A549 (cell line): ENCODE measurements at regions not wholly inside any gene's neighbourhood (a gene's known extent, or its start where the extent isn't known, plus 50 kb on each side); places are given as distances from the start of the nearest gene placed in this dataset.

Source experiments
- ATAC-seq, 2 experiments: fragments of 200-7000 bp in 1 of 2; fragments of >200 bp in 1 of 2; cut with Nextera tagmentation in 1 of 2; cut with Tn5 transposase in 1 of 2; 3 replicates each; pipeline versions ENCODE4 v1.8.0 to v1.9.1; 2018 to 2020; ENCODE audit warnings: mild to moderate bottlenecking in 1 of 2, moderate library complexity in 1 of 2
- CTCF ChIA-PET: fragments of 300-600 bp; sonication (Branson Sonifier 250); formaldehyde crosslinking; extraction: SDS; loops from one replicate; lab custom pipeline; 2021; ENCODE audit warnings: antibody characterized with exemption, inconsistent platforms; lab: Yijun Ruan, JAX
- POLR2A ChIA-PET: fragments of 350-600 bp; formaldehyde crosslinking; extraction: SDS; loops from one replicate; lab custom pipeline; 2021; ENCODE audit warnings: antibody characterized with exemption, inconsistent platforms; lab: Yijun Ruan, JAX
- DNase-seq, 2 experiments: peaks; one replicate each; pipeline versions ENCODE4 v3.0.0 to v3.0.0-alpha.2; 2011 to 2016; ENCODE audit warnings: low read depth in 1 of 2, low spot score in 1 of 2
- FAIRE-seq: peaks from 2 replicates; lab custom pipeline; 2011; peaks lifted over from hg19 to GRCh38; lab: Jason Lieb, UNC
- H3K27ac ChIP-seq, 2 experiments: fragments of >200 bp; sonication (Bioruptor Twin); formaldehyde crosslinking; 3 replicates each; pipeline ENCODE4 v1.5.1; 2016 to 2017
- H3K4me1 ChIP-seq: fragments of >200 bp; sonication (Bioruptor Twin); formaldehyde crosslinking; 3 replicates; pipeline ENCODE4 v1.6.1; 2016
- H3K4me2 ChIP-seq: fragments of >200 bp; sonication (Bioruptor Twin); formaldehyde crosslinking; 3 replicates; pipeline ENCODE4 v1.6.1; 2016
- H3K4me3 ChIP-seq: fragments of >200 bp; sonication (Bioruptor Twin); formaldehyde crosslinking; 3 replicates; pipeline ENCODE4 v1.5.1; 2016
- H3K9me3 ChIP-seq: fragments of >200 bp; sonication (Bioruptor Twin); formaldehyde crosslinking; 3 replicates; pipeline ENCODE4 v1.6.1; 2016
- BHLHE40 ChIP-seq: IDR thresholded peaks from 2 replicates; pipeline ENCODE4 v1.6.1; 2012; ENCODE audit warnings: low read depth, low read length, inconsistent platforms
- CBX2 ChIP-seq: fragments of 200-600 bp; sonication (generic); IDR thresholded peaks from 2 replicates; pipeline ENCODE4 v1.6.1; 2016; ENCODE audit warnings: low read depth, mild to moderate bottlenecking, borderline replicate concordance
- EHF ChIP-seq: fragments of 250-450 bp; sonication (Bioruptor Pico); IDR thresholded peaks from 2 replicates; pipeline ENCODE4 v1.5.0; 2020; ENCODE audit warnings: mild to moderate bottlenecking
- EP300 ChIP-seq, 2 experiments: fragments of >200 bp; sonication (Bioruptor Twin); formaldehyde crosslinking; IDR thresholded peaks; 2 replicates in 1 of 2; 3 replicates in 1 of 2; pipeline ENCODE4 v1.6.1; 2016 to 2017
- GATA3 ChIP-seq: IDR thresholded peaks from 2 replicates; pipeline ENCODE4 v1.6.1; 2012; ENCODE audit warnings: borderline replicate concordance
- HMGXB4 ChIP-seq: fragments of 250-450 bp; sonication (Bioruptor Pico); IDR thresholded peaks from 2 replicates; pipeline ENCODE4 v1.5.0; 2021; ENCODE audit warnings: mild to moderate bottlenecking, moderate library complexity, borderline replicate concordance
- HOXA7 ChIP-seq: fragments of 250-450 bp; sonication (Bioruptor Pico); IDR thresholded peaks from 2 replicates; pipeline ENCODE4 v1.5.0; 2020; ENCODE audit warnings: mild to moderate bottlenecking, moderate library complexity
- JUN ChIP-seq, 2 experiments: fragments of >200 bp; sonication (Bioruptor Twin); formaldehyde crosslinking; IDR thresholded peaks; 2 replicates in 1 of 2; 3 replicates in 1 of 2; pipeline ENCODE4 v1.6.1; 2016 to 2017
- KDM5A ChIP-seq: fragments of 200-600 bp; sonication (generic); IDR thresholded peaks from 2 replicates; pipeline ENCODE4 v1.6.1; 2016; ENCODE audit warnings: antibody characterized with exemption, mild to moderate bottlenecking
- POLR2A ChIP-seq: IDR thresholded peaks from 2 replicates; pipeline ENCODE4 v1.6.1; 2012; ENCODE audit warnings: mild to moderate bottlenecking, low read length
- RNF2 ChIP-seq: fragments of 200-600 bp; sonication (generic); IDR thresholded peaks from 2 replicates; pipeline ENCODE4 v1.6.1; 2016; ENCODE audit warnings: low read depth, mild to moderate bottlenecking, antibody characterized with exemption, moderate library complexity, borderline replicate concordance
- SREBF2 ChIP-seq: fragments of 450-650 bp; IDR thresholded peaks from 2 replicates; pipeline ENCODE4 v1.6.1; 2014; ENCODE audit warnings: mild to moderate bottlenecking, moderate library complexity
- TFCP2L1 ChIP-seq: fragments of 250-450 bp; sonication (Bioruptor Pico); IDR thresholded peaks from 2 replicates; pipeline ENCODE4 v1.5.0; 2021; ENCODE audit warnings: mild to moderate bottlenecking
- ZC3H11A ChIP-seq: fragments of 450-650 bp; IDR thresholded peaks from 2 replicates; pipeline ENCODE4 v1.6.1; 2014; ENCODE audit warnings: antibody characterized with exemption, mild to moderate bottlenecking
- ZFP36 ChIP-seq: fragments of 450-650 bp; IDR thresholded peaks from 2 replicates; pipeline ENCODE4 v1.6.1; 2014; ENCODE audit warnings: borderline replicate concordance; ENCODE audit not compliant: partially characterized antibody
- WGBS: methylation state at CpG from one replicate; pipeline ENCODE4 v1.1.6; 2017; ENCODE audit errors: missing lambda C conversion rate; 5-methylcytosine and 5-hydroxymethylcytosine counted together
- TF ChIP-seq, protein P1 (sequence below): fragments of 250-450 bp; sonication (Bioruptor Pico); IDR thresholded peaks from 2 replicates; pipeline ENCODE4 v1.5.0; 2020; ENCODE audit warnings: low read depth, mild to moderate bottlenecking, moderate library complexity
- TF ChIP-seq, protein P2 (sequence below): fragments of 200-600 bp; sonication (generic); IDR thresholded peaks from 2 replicates; pipeline ENCODE4 v1.6.1; 2016; ENCODE audit warnings: antibody characterized with exemption, mild to moderate bottlenecking, moderate library complexity
- TF ChIP-seq, protein P3 (sequence below): IDR thresholded peaks from 2 replicates; pipeline ENCODE4 v1.6.1; 2012
- TF ChIP-seq, protein P4 (sequence below): fragments of 150-350 bp; IDR thresholded peaks from 2 replicates; pipeline ENCODE4 v1.6.1; 2014; ENCODE audit warnings: low read depth, mild to moderate bottlenecking, low read length

DNA sequence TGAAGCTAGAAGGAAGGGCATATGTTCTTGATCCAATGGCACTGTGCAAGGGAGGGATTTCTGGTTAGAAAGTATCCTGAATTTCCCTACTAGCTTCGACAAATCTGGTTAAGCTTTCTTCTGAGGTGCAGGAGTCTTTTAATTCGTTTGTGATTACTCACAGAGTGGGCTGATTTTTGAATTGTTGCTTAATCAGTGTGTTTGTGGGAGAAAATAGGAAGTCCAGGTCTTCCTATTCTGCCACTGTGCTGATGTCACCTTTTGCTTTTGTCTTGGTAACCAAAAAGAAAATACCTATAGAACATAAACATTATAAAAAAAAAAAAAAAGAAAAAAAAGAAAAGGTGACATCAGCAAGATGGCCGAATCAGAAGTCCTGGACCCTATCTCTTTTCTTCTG lies 1008.6 kb downstream of the TSN start:
- no peak for FAIRE-seq
- under 1% methylated on average over 3 of the region's 3 CpGs for WGBS

GRCh38 chr2:122780251-122780650 lies 1024.8 kb downstream of the TSN start:
- Histone ChIP-seq H3K9me3 (no peaks in the 10 kb centered on the region), H3K4me3 (no peak overlapping the region), H3K4me2 (no peak overlapping the region), H3K27ac (no peak overlapping the region), H3K4me1 (no peaks in the 10 kb centered on the region)
- TF ChIP-seq HOXA7 (CRISPR knock-in tag) = no peak
- TF ChIP-seq, protein P1, sequence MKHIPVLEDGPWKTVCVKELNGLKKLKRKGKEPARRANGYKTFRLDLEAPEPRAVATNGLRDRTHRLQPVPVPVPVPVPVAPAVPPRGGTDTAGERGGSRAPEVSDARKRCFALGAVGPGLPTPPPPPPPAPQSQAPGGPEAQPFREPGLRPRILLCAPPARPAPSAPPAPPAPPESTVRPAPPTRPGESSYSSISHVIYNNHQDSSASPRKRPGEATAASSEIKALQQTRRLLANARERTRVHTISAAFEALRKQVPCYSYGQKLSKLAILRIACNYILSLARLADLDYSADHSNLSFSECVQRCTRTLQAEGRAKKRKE = no peak
- TF ChIP-seq ZC3H11A = no peak
- ATAC-seq (no peak), DNase-seq (no peak), FAIRE-seq (no peak)
- ChIA-PET POLR2A (no interaction called here), CTCF (no interaction called here)
- WGBS = 48% methylated on average over 1 of the region's 1 CpG

More for the DNA sequence above, 1008.6 kb downstream of the TSN start:
- ATAC-seq (no peak), DNase-seq (no peak)
- Histone ChIP-seq H3K4me3 (no peak overlapping the region), H3K4me1 (no peaks in the 10 kb centered on the region), H3K4me2 (no peak overlapping the region), H3K9me3 (peaks cover 5% of the 10 kb centered on the region; the same call in 1 of the 3 replicates), H3K27ac (no peak overlapping the region)
- POLR2A ChIA-PET = no interaction called here
- TF ChIP-seq, protein P2, sequence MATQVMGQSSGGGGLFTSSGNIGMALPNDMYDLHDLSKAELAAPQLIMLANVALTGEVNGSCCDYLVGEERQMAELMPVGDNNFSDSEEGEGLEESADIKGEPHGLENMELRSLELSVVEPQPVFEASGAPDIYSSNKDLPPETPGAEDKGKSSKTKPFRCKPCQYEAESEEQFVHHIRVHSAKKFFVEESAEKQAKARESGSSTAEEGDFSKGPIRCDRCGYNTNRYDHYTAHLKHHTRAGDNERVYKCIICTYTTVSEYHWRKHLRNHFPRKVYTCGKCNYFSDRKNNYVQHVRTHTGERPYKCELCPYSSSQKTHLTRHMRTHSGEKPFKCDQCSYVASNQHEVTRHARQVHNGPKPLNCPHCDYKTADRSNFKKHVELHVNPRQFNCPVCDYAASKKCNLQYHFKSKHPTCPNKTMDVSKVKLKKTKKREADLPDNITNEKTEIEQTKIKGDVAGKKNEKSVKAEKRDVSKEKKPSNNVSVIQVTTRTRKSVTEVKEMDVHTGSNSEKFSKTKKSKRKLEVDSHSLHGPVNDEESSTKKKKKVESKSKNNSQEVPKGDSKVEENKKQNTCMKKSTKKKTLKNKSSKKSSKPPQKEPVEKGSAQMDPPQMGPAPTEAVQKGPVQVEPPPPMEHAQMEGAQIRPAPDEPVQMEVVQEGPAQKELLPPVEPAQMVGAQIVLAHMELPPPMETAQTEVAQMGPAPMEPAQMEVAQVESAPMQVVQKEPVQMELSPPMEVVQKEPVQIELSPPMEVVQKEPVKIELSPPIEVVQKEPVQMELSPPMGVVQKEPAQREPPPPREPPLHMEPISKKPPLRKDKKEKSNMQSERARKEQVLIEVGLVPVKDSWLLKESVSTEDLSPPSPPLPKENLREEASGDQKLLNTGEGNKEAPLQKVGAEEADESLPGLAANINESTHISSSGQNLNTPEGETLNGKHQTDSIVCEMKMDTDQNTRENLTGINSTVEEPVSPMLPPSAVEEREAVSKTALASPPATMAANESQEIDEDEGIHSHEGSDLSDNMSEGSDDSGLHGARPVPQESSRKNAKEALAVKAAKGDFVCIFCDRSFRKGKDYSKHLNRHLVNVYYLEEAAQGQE = no peak
- no peak for TF ChIP-seq EHF (CRISPR knock-in tag)
- no peak for TF ChIP-seq TFCP2L1 (CRISPR knock-in tag)
- no peak for TF ChIP-seq SREBF2
- TF ChIP-seq KDM5A = no peak
- no peak for TF ChIP-seq CBX2
- no peak for TF ChIP-seq GATA3
- TF ChIP-seq HMGXB4 (CRISPR knock-in tag) = no peak
- TF ChIP-seq, protein P3, sequence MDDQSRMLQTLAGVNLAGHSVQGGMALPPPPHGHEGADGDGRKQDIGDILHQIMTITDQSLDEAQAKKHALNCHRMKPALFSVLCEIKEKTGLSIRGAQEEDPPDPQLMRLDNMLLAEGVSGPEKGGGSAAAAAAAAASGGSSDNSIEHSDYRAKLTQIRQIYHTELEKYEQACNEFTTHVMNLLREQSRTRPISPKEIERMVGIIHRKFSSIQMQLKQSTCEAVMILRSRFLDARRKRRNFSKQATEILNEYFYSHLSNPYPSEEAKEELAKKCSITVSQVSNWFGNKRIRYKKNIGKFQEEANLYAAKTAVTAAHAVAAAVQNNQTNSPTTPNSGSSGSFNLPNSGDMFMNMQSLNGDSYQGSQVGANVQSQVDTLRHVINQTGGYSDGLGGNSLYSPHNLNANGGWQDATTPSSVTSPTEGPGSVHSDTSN = no peak
- no peak for TF ChIP-seq ZFP36
- TF ChIP-seq, protein P4, sequence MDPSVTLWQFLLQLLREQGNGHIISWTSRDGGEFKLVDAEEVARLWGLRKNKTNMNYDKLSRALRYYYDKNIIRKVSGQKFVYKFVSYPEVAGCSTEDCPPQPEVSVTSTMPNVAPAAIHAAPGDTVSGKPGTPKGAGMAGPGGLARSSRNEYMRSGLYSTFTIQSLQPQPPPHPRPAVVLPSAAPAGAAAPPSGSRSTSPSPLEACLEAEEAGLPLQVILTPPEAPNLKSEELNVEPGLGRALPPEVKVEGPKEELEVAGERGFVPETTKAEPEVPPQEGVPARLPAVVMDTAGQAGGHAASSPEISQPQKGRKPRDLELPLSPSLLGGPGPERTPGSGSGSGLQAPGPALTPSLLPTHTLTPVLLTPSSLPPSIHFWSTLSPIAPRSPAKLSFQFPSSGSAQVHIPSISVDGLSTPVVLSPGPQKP = no peak
- TF ChIP-seq EP300 (IDR thresholded peaks at IDR 0.05) = no peak
- no peak for TF ChIP-seq BHLHE40
- TF ChIP-seq HOXA7 (CRISPR knock-in tag) = no peak
- TF ChIP-seq POLR2A = no peak
- TF ChIP-seq, protein P1 = no peak
- no peak for TF ChIP-seq RNF2
- no peak for TF ChIP-seq JUN (IDR thresholded peaks at IDR 0.05)
- TF ChIP-seq, all 56 proteins: peak for 0
- CTCF ChIA-PET = no interaction called here
